ENCODE measurements at regions not wholly inside any gene's neighbourhood (a gene's known extent, or its start where the extent isn't known, plus 50 kb on each side); places are given as distances from the start of the nearest gene placed in this dataset.
"Not testable (repeated sequence)": the region's sequence is repeated elsewhere in the genome, so short reads cannot be mapped to it uniquely, and the experiment has no call there.

DNA sequence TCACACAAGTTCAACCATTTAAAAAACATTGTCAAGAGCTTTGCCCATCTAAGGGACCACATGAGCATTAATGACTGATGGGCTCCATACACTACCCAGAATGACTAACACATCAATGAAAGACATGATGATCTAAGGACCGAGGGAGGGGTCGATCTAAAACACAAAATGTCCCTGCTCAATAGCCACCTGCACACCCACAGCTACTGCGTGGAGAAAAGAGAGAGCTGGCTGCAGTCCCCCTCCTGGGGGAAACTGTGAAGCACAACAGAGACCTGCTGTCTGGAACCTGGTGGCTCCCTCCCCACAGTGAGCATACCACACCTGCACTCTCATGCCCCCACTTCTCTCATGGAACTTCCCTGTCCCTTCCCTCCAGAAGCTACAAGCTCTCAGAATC lies 130.1 kb upstream of the ERG start:
- Histone ChIP-seq H3K27ac (replicated peaks) (no peak overlapping the region), H3K4me3 (no peak overlapping the region), H3K9me3 (replicated peaks) (peaks cover 18% of the 10 kb centered on the region), H3K27me3 (ENCODE audit: low read depth) (peaks cover 19% of the 10 kb centered on the region), H3K4me1 (no peaks in the 10 kb centered on the region), H3K36me3 (no peaks in the 10 kb centered on the region)
- TF ChIP-seq, protein P1, sequence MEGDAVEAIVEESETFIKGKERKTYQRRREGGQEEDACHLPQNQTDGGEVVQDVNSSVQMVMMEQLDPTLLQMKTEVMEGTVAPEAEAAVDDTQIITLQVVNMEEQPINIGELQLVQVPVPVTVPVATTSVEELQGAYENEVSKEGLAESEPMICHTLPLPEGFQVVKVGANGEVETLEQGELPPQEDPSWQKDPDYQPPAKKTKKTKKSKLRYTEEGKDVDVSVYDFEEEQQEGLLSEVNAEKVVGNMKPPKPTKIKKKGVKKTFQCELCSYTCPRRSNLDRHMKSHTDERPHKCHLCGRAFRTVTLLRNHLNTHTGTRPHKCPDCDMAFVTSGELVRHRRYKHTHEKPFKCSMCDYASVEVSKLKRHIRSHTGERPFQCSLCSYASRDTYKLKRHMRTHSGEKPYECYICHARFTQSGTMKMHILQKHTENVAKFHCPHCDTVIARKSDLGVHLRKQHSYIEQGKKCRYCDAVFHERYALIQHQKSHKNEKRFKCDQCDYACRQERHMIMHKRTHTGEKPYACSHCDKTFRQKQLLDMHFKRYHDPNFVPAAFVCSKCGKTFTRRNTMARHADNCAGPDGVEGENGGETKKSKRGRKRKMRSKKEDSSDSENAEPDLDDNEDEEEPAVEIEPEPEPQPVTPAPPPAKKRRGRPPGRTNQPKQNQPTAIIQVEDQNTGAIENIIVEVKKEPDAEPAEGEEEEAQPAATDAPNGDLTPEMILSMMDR (IDR thresholded peaks at IDR 0.05; ENCODE audit: borderline replicate concordance): no peak
- intact Hi-C loops (cut with micrococcal nuclease): no loop called here
- no peak for DNase-seq

GRCh38 chr21:38631206-38631605 lies 132.9 kb upstream of the ERG start:
- no peak overlapping the region for H3K4me3 ChIP-seq
- H3K36me3 ChIP-seq: no peaks in the 10 kb centered on the region
- DNase-seq: no peak
- peaks cover 22% of the 10 kb centered on the region for H3K27me3 ChIP-seq (ENCODE audit: low read depth)
- no peak overlapping the region for H3K27ac ChIP-seq (replicated peaks)
- TF ChIP-seq, protein P1 (IDR thresholded peaks at IDR 0.05; ENCODE audit: borderline replicate concordance): no peak
- H3K9me3 ChIP-seq (replicated peaks): peaks cover 27% of the 10 kb centered on the region
- no peaks in the 10 kb centered on the region for H3K4me1 ChIP-seq
- intact Hi-C loops (cut with micrococcal nuclease): no loop called here

DNA sequence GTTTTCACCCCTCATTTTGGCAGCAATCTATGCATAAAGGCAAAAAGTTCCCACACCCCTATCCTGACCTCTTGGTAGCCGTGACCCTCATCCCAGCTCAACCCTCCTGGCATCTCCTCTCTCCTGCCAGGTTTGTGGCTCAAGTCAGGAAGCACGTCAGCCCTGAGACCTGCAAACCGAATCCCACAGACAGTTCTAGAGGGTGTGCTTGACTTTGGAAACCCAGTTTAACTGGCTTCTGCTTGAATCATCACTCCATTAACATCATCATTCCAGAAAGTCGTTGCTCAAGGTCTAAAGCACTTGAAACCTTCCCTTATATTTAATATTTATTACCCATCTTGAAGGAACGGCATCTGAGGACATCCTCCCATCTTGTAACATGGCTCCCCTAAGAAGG lies 133.4 kb upstream of the ERG start:
- Histone ChIP-seq H3K27me3 (ENCODE audit: low read depth) (peaks cover 27% of the 10 kb centered on the region), H3K27ac (replicated peaks) (no peak overlapping the region), H3K36me3 (no peaks in the 10 kb centered on the region), H3K9me3 (replicated peaks) (peaks cover 27% of the 10 kb centered on the region), H3K4me1 (no peaks in the 10 kb centered on the region), H3K4me3 (no peak overlapping the region)
- TF ChIP-seq, protein P1 (IDR thresholded peaks at IDR 0.05; ENCODE audit: borderline replicate concordance): no peak
- intact Hi-C loops (cut with micrococcal nuclease): no loop called here
- no peak for DNase-seq

GRCh38 chr21:38637161-38637560 lies 138.9 kb upstream of the ERG start:
- DNase-seq: no peak
- intact Hi-C loops (cut with micrococcal nuclease): no loop called here
- no peak overlapping the region for H3K27ac ChIP-seq (replicated peaks)
- H3K27me3 ChIP-seq (ENCODE audit: low read depth): peaks cover 18% of the 10 kb centered on the region
- TF ChIP-seq, protein P1 (IDR thresholded peaks at IDR 0.05; ENCODE audit: borderline replicate concordance): no peak
- peaks cover 9% of the 10 kb centered on the region for H3K9me3 ChIP-seq (replicated peaks)
- H3K36me3 ChIP-seq: no peaks in the 10 kb centered on the region
- H3K4me1 ChIP-seq: no peaks in the 10 kb centered on the region
- H3K4me3 ChIP-seq: no peak overlapping the region

DNA sequence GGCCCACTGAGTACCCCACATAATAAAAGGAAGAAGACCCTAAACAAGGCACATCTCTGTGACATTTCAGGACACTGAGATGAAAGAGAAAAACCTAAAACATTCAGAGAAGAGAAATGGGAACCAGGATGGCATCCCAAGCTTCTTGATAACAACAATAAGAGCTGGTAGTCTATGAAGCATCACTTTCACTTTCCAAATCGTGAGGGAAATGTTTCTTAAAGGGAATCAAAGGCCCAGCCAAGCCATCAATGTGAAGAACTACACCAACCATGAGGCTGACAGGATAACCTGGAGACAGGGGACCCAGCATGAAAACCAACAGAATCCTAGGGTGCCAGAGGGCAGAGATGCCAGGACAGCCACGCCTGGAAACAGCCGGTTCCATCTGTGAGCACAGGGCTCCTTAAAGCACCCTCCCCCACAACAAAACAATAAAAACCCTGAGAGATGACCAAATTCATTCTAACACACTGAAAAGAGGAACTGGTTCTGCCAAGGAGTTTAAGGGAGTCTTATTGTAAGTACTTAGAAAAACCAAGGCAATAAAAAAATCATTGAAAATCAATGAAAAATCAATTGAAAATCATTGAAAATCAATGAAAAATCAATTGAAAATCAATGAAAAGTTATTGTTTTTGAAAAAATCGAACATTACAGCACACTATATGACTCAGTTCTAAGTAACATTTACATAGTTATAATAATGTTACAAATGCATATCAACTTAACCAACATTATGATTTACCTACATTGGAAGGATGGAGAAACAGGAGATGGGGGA lies 141.5 kb upstream of the ERG start:
- Histone ChIP-seq H3K4me1 (no peaks in the 10 kb centered on the region), H3K9me3 (replicated peaks) (peaks cover 9% of the 10 kb centered on the region), H3K27me3 (ENCODE audit: low read depth) (peaks cover 25% of the 10 kb centered on the region), H3K27ac (replicated peaks) (no peak overlapping the region), H3K36me3 (no peaks in the 10 kb centered on the region), H3K4me3 (no peak overlapping the region)
- TF ChIP-seq, protein P1 (IDR thresholded peaks at IDR 0.05; ENCODE audit: borderline replicate concordance): no peak
- intact Hi-C loops (cut with micrococcal nuclease): no loop called here
- DNase-seq: no peak

- DNase-seq; intact Hi-C loops (cut with micrococcal nuclease); H3K4me1 ChIP-seq; H3K27ac ChIP-seq (replicated peaks); H3K4me3 ChIP-seq; H3K9me3 ChIP-seq (replicated peaks); H3K36me3 ChIP-seq: not testable (repeated sequence)
- H3K27me3 ChIP-seq (ENCODE audit: low read depth): peaks cover 25% of the 10 kb centered on the region
These were observed 142.1 kb upstream of the ERG start for GRCh38 chr21:38640355-38640742.
